Endothelial cell of umbilical vein (primary cell): ENCODE measurements at regions not wholly inside any gene's neighbourhood (a gene's known extent, or its start where the extent isn't known, plus 50 kb on each side); places are given as distances from the start of the nearest gene placed in this dataset.

ENCODE experiments used
- BruUV-seq: library from RNA; stranded (reverse); fragments of 400-500 nt; replicated peaks from 2 replicates; lab custom pipeline; 2021; lab: Mats Ljungman, UMichigan
- CTCF ChIA-PET: fragments of 300-600, 350-600 bp; sonication (Branson Sonifier 250); formaldehyde crosslinking; loops from one replicate; lab custom pipeline; 2021; ENCODE audit warnings: antibody characterized with exemption, inconsistent platforms; lab: Charles Lee
- POLR2A ChIA-PET: fragments of 300-600, 350-600 bp; sonication (Branson Sonifier 250); formaldehyde crosslinking; loops from one replicate; lab custom pipeline; 2021; ENCODE audit warnings: antibody characterized with exemption, inconsistent platforms; lab: Charles Lee
- DNase-seq: peaks from one replicate; pipeline ENCODE4 v3.0.0-alpha.2; 2011; ENCODE audit warnings: low read depth, low spot score
- FAIRE-seq: peaks from 2 replicates; lab custom pipeline; 2011; peaks lifted over from hg19 to GRCh38; lab: Jason Lieb, UNC
- H2AFZ ChIP-seq: 2 replicates; pipeline ENCODE4 v1.6.0; 2012; ENCODE audit warnings: low read depth, low read length, control low read depth, inconsistent platforms
- H3K27ac ChIP-seq: 2 replicates; pipeline ENCODE4 v1.5.1; 2011; ENCODE audit warnings: low read depth, mild to moderate bottlenecking, control low read depth, low read length, moderate library complexity; ENCODE audit not compliant: insufficient read depth
- H3K27me3 ChIP-seq, 2 experiments: 2 replicates each; pipeline versions ENCODE4 v1.6.0 to v1.6.1; 2011; ENCODE audit warnings: low read length in 2 of 2, mixed read lengths in 1 of 2; ENCODE audit not compliant: control insufficient read depth in 2 of 2, insufficient read depth in 2 of 2
- H3K36me3 ChIP-seq, 2 experiments: 2 replicates in 1 of 2; 3 replicates in 1 of 2; pipeline ENCODE4 v1.5.1; 2011; ENCODE audit warnings: low read length in 2 of 2, mild to moderate bottlenecking in 1 of 2, moderate library complexity in 1 of 2; ENCODE audit not compliant: control insufficient read depth in 2 of 2, insufficient read depth in 2 of 2; ENCODE audit errors: extremely low read depth in 1 of 2
- H3K4me1 ChIP-seq: 3 replicates; pipeline ENCODE4 v1.5.1; 2011; ENCODE audit warnings: mild to moderate bottlenecking, low read length; ENCODE audit not compliant: control insufficient read depth, insufficient read depth; ENCODE audit errors: extremely low read depth
- H3K4me2 ChIP-seq: 2 replicates; pipeline ENCODE4 v1.6.1; 2011; ENCODE audit warnings: low read length, control low read depth, mixed read lengths; ENCODE audit not compliant: insufficient read depth
- H3K4me3 ChIP-seq, 3 experiments: fragments of 200-600 bp in 1 of 3; sonication (generic), shearing (Covaris generic) in 1 of 3; replicated peaks in 1 of 3; 2 replicates each; pipeline ENCODE4 v1.5.1; 2011 to 2016; ENCODE audit warnings: control low read depth in 3 of 3, low read length in 3 of 3, mild to moderate bottlenecking in 2 of 3, inconsistent platforms in 1 of 3, low read depth in 1 of 3, moderate library complexity in 1 of 3; ENCODE audit not compliant: insufficient read depth in 1 of 3
- H3K79me2 ChIP-seq: 2 replicates; pipeline ENCODE4 v1.6.0; 2012; ENCODE audit warnings: low read length, inconsistent platforms; ENCODE audit not compliant: control insufficient read depth, insufficient read depth
- H3K9ac ChIP-seq: replicated peaks from 2 replicates; pipeline ENCODE3; 2011; ENCODE audit warnings: low read length, control low read depth; ENCODE audit not compliant: insufficient read depth; ENCODE audit errors: extremely low read depth
- H3K9me1 ChIP-seq: replicated peaks from 3 replicates; pipeline ENCODE4 v1.6.0; 2011; ENCODE audit warnings: mild to moderate bottlenecking, low read length; ENCODE audit not compliant: control insufficient read depth, insufficient read depth; ENCODE audit errors: extremely low read depth
- H3K9me3 ChIP-seq: replicated peaks from 2 replicates; pipeline ENCODE4 v1.5.1; 2012; ENCODE audit warnings: low read length, inconsistent platforms; ENCODE audit not compliant: control insufficient read depth, insufficient read depth
- H4K20me1 ChIP-seq: replicated peaks from 2 replicates; pipeline ENCODE3; 2011; ENCODE audit warnings: mild to moderate bottlenecking, low read length; ENCODE audit not compliant: control insufficient read depth, insufficient read depth; ENCODE audit errors: extremely low read depth
- CTCF ChIP-seq, 2 donors: IDR thresholded peaks; 1 replicate in 1 of 2; 2 replicates in 1 of 2; pipeline ENCODE4 v1.5.1; 2011; ENCODE audit warnings: low read length in 2 of 2, mild to moderate bottlenecking in 2 of 2, moderate library complexity in 2 of 2, control low read depth in 1 of 2, inconsistent platforms in 1 of 2, low read depth in 1 of 2; ENCODE audit not compliant: insufficient read depth in 1 of 2; ENCODE audit errors: extremely low read depth in 1 of 2
- EZH2 ChIP-seq: IDR thresholded peaks from 2 replicates; pipeline ENCODE4 v1.6.1; 2012; ENCODE audit warnings: borderline replicate concordance, low read depth, mild to moderate bottlenecking, moderate library complexity, low read length, inconsistent platforms; ENCODE audit not compliant: severe bottlenecking
- FOS ChIP-seq: IDR thresholded peaks from 2 replicates; pipeline ENCODE4 v1.6.1; 2011; ENCODE audit warnings: mild to moderate bottlenecking, low read length, moderate library complexity, borderline replicate concordance; ENCODE audit not compliant: insufficient read depth
- GATA2 ChIP-seq: IDR thresholded peaks from 2 replicates; pipeline ENCODE4 v1.7.0; 2011; ENCODE audit warnings: low read depth, mild to moderate bottlenecking, moderate library complexity, mixed read lengths, low read length; ENCODE audit not compliant: insufficient read length, insufficient read depth
- JUN ChIP-seq: IDR thresholded peaks from 2 replicates; pipeline ENCODE4 v1.6.1; 2011; ENCODE audit warnings: borderline replicate concordance, low read depth; ENCODE audit not compliant: insufficient read length, insufficient read depth
- MAX ChIP-seq: IDR thresholded peaks from 2 replicates; pipeline ENCODE4 v1.6.1; 2011; ENCODE audit not compliant: insufficient read depth, insufficient read length
- MYC ChIP-seq: IDR thresholded peaks from one replicate; pipeline ENCODE4 v1.6.1; 2011; ENCODE audit warnings: mild to moderate bottlenecking, low read depth, low read length
- POLR2A ChIP-seq: IDR thresholded peaks from 2 replicates; pipeline ENCODE4 v1.6.1; 2012; ENCODE audit warnings: low read depth, mild to moderate bottlenecking, control low read depth, low read length
- POLR2AphosphoS5 ChIP-seq: IDR thresholded peaks from 2 replicates; pipeline ENCODE4 v1.6.1; 2012; ENCODE audit warnings: low read depth, mild to moderate bottlenecking, control low read depth, low read length, moderate library complexity; ENCODE audit not compliant: insufficient read depth
- dilution Hi-C: fragments of 300-500 bp; cut with MboI; formaldehyde crosslinking; loops from one replicate; pipeline ENCODE4 v1.15.0; 2019; ENCODE audit warnings: low sequenced_read_pairs; ENCODE audit not compliant: extremely low pct_ligation_motif_present
- intact Hi-C: fragments of 100-400 bp; cut with micrococcal nuclease; formaldehyde crosslinking; loops from one replicate; pipeline ENCODE4 v1.10.0; 2022

- H2AFZ ChIP-seq = no peak overlapping the region
- H3K9ac ChIP-seq = no peak overlapping the region
- H4K20me1 ChIP-seq = no peaks in the 10 kb centered on the region
- no peak overlapping the region for H3K27ac ChIP-seq
- no peaks in the 10 kb centered on the region for H3K27me3 ChIP-seq
- ChIA-PET CTCF (no interaction called here), POLR2A (no interaction called here)
- H3K4me3 ChIP-seq = no peak overlapping the region
- no peaks in the 10 kb centered on the region for H3K9me1 ChIP-seq
- dilution Hi-C loops = no loop called here
- H3K4me1 ChIP-seq = no peaks in the 10 kb centered on the region
- no peaks in the 10 kb centered on the region for H3K36me3 ChIP-seq
- TF ChIP-seq POLR2A (no peak), JUN (no peak), MYC (no peak), CTCF (IDR thresholded peaks at IDR 0.05; ENCODE audit: extremely low read depth in 1 of 2, insufficient read depth in 1 of 2, low read depth in 1 of 2, low read length in 2 of 2) (no peak), GATA2 (no peak), EZH2 (no peak), MAX (no peak), FOS (no peak), POLR2AphosphoS5 (no peak)
- H3K9me3 ChIP-seq = no peaks in the 10 kb centered on the region
- intact Hi-C loops = no loop called here
- no peaks in the 10 kb centered on the region for H3K79me2 ChIP-seq
- FAIRE-seq (no peak), DNase-seq (no peak)
- H3K4me2 ChIP-seq = no peak overlapping the region
- BruUV-seq = no TSS peak
Measured at GRCh38 chr14:30484201-30484600, 74.8 kb upstream of the G2E3 start.
